HCT116 (cell line): ENCODE measurements at regions not wholly inside any gene's neighbourhood (a gene's known extent, or its start where the extent isn't known, plus 50 kb on each side); places are given as distances from the start of the nearest gene placed in this dataset.

ENCODE experiments used
- ATAC-seq: fragments of 200-7000 bp; cut with Tn5 transposase; 2 replicates; pipeline ENCODE4 v1.9.1; 2020; ENCODE audit warnings: mild to moderate bottlenecking, moderate library complexity
- BruUV-seq: library from RNA; stranded (reverse); fragments of 400-500 nt; replicated peaks from 2 replicates; lab custom pipeline; 2021; lab: Mats Ljungman, UMichigan
- CTCF ChIA-PET: fragments of 300-600 bp; sonication (Branson Sonifier 250); formaldehyde crosslinking; loops from one replicate; lab custom pipeline; 2021; ENCODE audit warnings: antibody characterized with exemption; lab: Charles Lee
- POLR2A ChIA-PET: fragments of 300-600, 350-600 bp; sonication (Branson Sonifier 250); formaldehyde crosslinking; loops from one replicate; lab custom pipeline; 2021; ENCODE audit warnings: antibody characterized with exemption; lab: Charles Lee
- RAD21 ChIA-PET, 2 experiments: fragments of 300-600 bp; sonication (Branson Sonifier 250); formaldehyde crosslinking; loops; one replicate each; lab custom pipeline; 2023; ENCODE audit warnings: low total read pairs in 2 of 2; ENCODE audit not compliant: uncharacterized antibody in 2 of 2, unreplicated experiment in 2 of 2, low non-redundant PET in 1 of 2; lab: Charles Lee
- DNase-seq: peaks from one replicate; pipeline ENCODE4 v3.0.0-alpha.2; 2010; ENCODE audit warnings: low read depth, low spot score
- H2AFZ ChIP-seq: fragments of 200-600 bp; shearing (Covaris generic), sonication (generic); 2 replicates; pipeline ENCODE4 v1.6.1; 2017; ENCODE audit warnings: low read depth, mixed run types, mixed read lengths, antibody characterized with exemption, low read length; ENCODE audit not compliant: poor library complexity, severe bottlenecking
- H3K27ac ChIP-seq: 2 replicates; pipeline ENCODE4 v1.5.1; 2012; ENCODE audit warnings: low read depth, low read length
- H3K27me3 ChIP-seq: fragments of 200-600 bp; sonication (generic); 2 replicates; pipeline ENCODE4 v1.6.1; 2016; ENCODE audit warnings: mixed run types, low read length, mixed read lengths; ENCODE audit not compliant: insufficient read depth
- H3K36me3 ChIP-seq, 2 experiments: fragments of 200-500 bp in 1 of 2; fragments of 200-600 bp in 1 of 2; sonication (Bioruptor generic) in 1 of 2; sonication (generic) in 1 of 2; 2 replicates each; pipeline versions ENCODE4 v1.5.1 to v1.6.1; 2014 to 2016; ENCODE audit warnings: low read length in 2 of 2, inconsistent platforms in 1 of 2, mixed read lengths in 1 of 2, mixed run types in 1 of 2; ENCODE audit not compliant: insufficient read depth in 2 of 2, control insufficient read depth in 1 of 2
- H3K4me1 ChIP-seq, 2 experiments: fragments of 200-600 bp in 1 of 2; sonication (generic) in 1 of 2; 2 replicates each; pipeline versions ENCODE4 v1.5.1 to v1.6.1; 2012 to 2017; ENCODE audit warnings: low read length in 2 of 2, inconsistent platforms in 1 of 2, mild to moderate bottlenecking in 1 of 2, mixed read lengths in 1 of 2, mixed run types in 1 of 2, moderate library complexity in 1 of 2; ENCODE audit not compliant: insufficient read depth in 2 of 2, control insufficient read depth in 1 of 2
- H3K4me2 ChIP-seq: fragments of 200-600 bp; sonication (generic); 2 replicates; pipeline ENCODE4 v1.6.1; 2017; ENCODE audit warnings: mixed run types, low read length, mixed read lengths
- H3K4me3 ChIP-seq, 2 experiments: fragments of 200-600 bp in 1 of 2; sonication (generic) in 1 of 2; replicated peaks in 1 of 2; 2 replicates each; pipeline ENCODE4 v1.5.1; 2011 to 2016; ENCODE audit warnings: low read length in 2 of 2, control low read depth in 1 of 2, low read depth in 1 of 2, mild to moderate bottlenecking in 1 of 2, mixed read lengths in 1 of 2, mixed run types in 1 of 2
- H3K79me2 ChIP-seq: fragments of 200-600 bp; sonication (generic); 2 replicates; pipeline ENCODE4 v1.6.1; 2017; ENCODE audit warnings: mild to moderate bottlenecking, mixed run types, low read length, moderate library complexity, mixed read lengths; ENCODE audit not compliant: insufficient read depth
- H3K9ac ChIP-seq: fragments of 200-600 bp; sonication (generic); 2 replicates; pipeline ENCODE4 v1.6.1; 2016; ENCODE audit warnings: low read length, mixed read lengths
- H3K9me2 ChIP-seq: fragments of 200-600 bp; sonication (generic), shearing (Covaris generic); 2 replicates; pipeline ENCODE4 v1.6.1; 2017; ENCODE audit warnings: mixed run types, mild to moderate bottlenecking, moderate library complexity; ENCODE audit not compliant: insufficient read depth
- H3K9me3 ChIP-seq, 2 experiments: fragments of 200-500 bp in 1 of 2; fragments of 200-600 bp in 1 of 2; sonication (Bioruptor generic) in 1 of 2; sonication (generic) in 1 of 2; 2 replicates each; pipeline ENCODE4 v1.6.1; 2014 to 2017; ENCODE audit warnings: low read length in 2 of 2, mixed read lengths in 2 of 2, inconsistent platforms in 1 of 2, low read depth in 1 of 2, mild to moderate bottlenecking in 1 of 2, mixed run types in 1 of 2, moderate library complexity in 1 of 2; ENCODE audit not compliant: control insufficient read depth in 1 of 2, insufficient read depth in 1 of 2
- H4K20me1 ChIP-seq: fragments of 200-600 bp; sonication (generic), shearing (Covaris generic); 2 replicates; pipeline ENCODE4 v1.6.1; 2017; ENCODE audit warnings: mixed run types, mild to moderate bottlenecking, moderate library complexity; ENCODE audit not compliant: insufficient read depth
- ATF3 ChIP-seq: IDR thresholded peaks from 2 replicates; pipeline ENCODE4 v1.6.1; 2012
- CBX3 ChIP-seq: IDR thresholded peaks from 2 replicates; pipeline ENCODE4 v1.6.1; 2012; ENCODE audit warnings: low read depth
- CTCF ChIP-seq, 3 experiments: fragments of 200-600 bp in 1 of 3; sonication (generic) in 1 of 3; IDR thresholded peaks in 2 of 3; conservative IDR thresholded peaks in 1 of 3; 2 replicates each; pipeline ENCODE4 v1.5.1; 2012 to 2017; ENCODE audit warnings: low read depth in 2 of 3, low read length in 2 of 3, antibody characterized with exemption in 1 of 3, borderline replicate concordance in 1 of 3, control low read depth in 1 of 3, mild to moderate bottlenecking in 1 of 3, mixed read lengths in 1 of 3, mixed run types in 1 of 3, moderate library complexity in 1 of 3; ENCODE audit not compliant: insufficient read depth in 1 of 3
- FOSL1 ChIP-seq: IDR thresholded peaks from 2 replicates; pipeline ENCODE4 v1.6.1; 2012; ENCODE audit warnings: low read depth
- JUND ChIP-seq: IDR thresholded peaks from 2 replicates; pipeline ENCODE4 v1.6.1; 2012
- MAX ChIP-seq: IDR thresholded peaks from 2 replicates; pipeline ENCODE4 v1.6.1; 2012
- RAD21 ChIP-seq: IDR thresholded peaks from 2 replicates; pipeline ENCODE4 v1.6.1; 2012; ENCODE audit warnings: low read depth, mild to moderate bottlenecking
- SIN3A ChIP-seq: IDR thresholded peaks from 2 replicates; pipeline ENCODE4 v1.6.1; 2012; ENCODE audit warnings: low read depth
- SRF ChIP-seq: IDR thresholded peaks from 2 replicates; pipeline ENCODE4 v1.6.1; 2012; ENCODE audit warnings: low read depth
- ZBTB33 ChIP-seq: IDR thresholded peaks from 2 replicates; pipeline ENCODE4 v1.6.1; 2011; ENCODE audit warnings: mild to moderate bottlenecking, low read length, moderate library complexity; ENCODE audit not compliant: insufficient replicate concordance; ENCODE audit errors: extremely low read depth
- intact Hi-C: fragments of 100-400 bp; cut with micrococcal nuclease; formaldehyde crosslinking; loops from 2 replicates; pipeline ENCODE4 v1.10.0; 2022

GRCh38 chr1:232538943-232539302 is 91.0 kb downstream of the SIPA1L2 start:
- DNase-seq (no peak), ATAC-seq (no peak)
- intact Hi-C loops, result loop anchor here (5.0 kb wide), 1 partner anchor 73 kb away; no protein-coding TSS in a partner anchor
- H3K4me3 ChIP-seq, result peak overlapping the region in 1 of 2 experiments; percentile 36; a peak in 2 of 4 replicates
- H3K79me2 ChIP-seq, result no peaks in the 10 kb centered on the region
- H3K4me2 ChIP-seq, result peak overlapping the region; percentile 70
- RAD21 ChIA-PET, result no interaction called here
- CTCF ChIA-PET, result interaction anchor here (1.3 kb wide), 1 partner anchor 64 kb away, joined by 4 read pairs; no protein-coding TSS in a partner anchor
- no peak overlapping the region for H3K9ac ChIP-seq
- TF ChIP-seq SIN3A (no peak), MAX (no peak), CTCF (IDR thresholded peaks at IDR 0.05 in 2 of 3, conservative IDR thresholded peaks at IDR 0.05 in 1 of 3; ENCODE audit: borderline replicate concordance in 1 of 3, insufficient read depth in 1 of 3, low read depth in 2 of 3, low read length in 2 of 3) (no peak), RAD21 (no peak), ATF3 (no peak), SRF (no peak), JUND (no peak), ZBTB33 (no peak), FOSL1 (no peak), CBX3 (no peak)
- no peak overlapping the region for H2AFZ ChIP-seq
- peaks cover 20 to 26% of the 10 kb centered on the region in 2 experiments for H3K4me1 ChIP-seq
- no TSS peak for BruUV-seq
- peak overlapping the region; percentile 40; the same call in 1 of the 2 replicates for H3K27ac ChIP-seq
- H3K9me3 ChIP-seq, result no peaks in the 10 kb centered on the region
- no peaks in the 10 kb centered on the region; the same call in 1 of the 2 replicates for H4K20me1 ChIP-seq
- no peaks in the 10 kb centered on the region for H3K27me3 ChIP-seq
- H3K36me3 ChIP-seq, result no peaks in the 10 kb centered on the region
- POLR2A ChIA-PET, result no interaction called here
- H3K9me2 ChIP-seq, result no peaks in the 10 kb centered on the region
